KG1 (cell line): ENCODE measurements at regions not wholly inside any gene's neighbourhood (a gene's known extent, or its start where the extent isn't known, plus 50 kb on each side); places are given as distances from the start of the nearest gene placed in this dataset.

Experiments
- DNase-seq: peaks from one replicate; lab custom pipeline; 2025; lab: John Stamatoyannopoulos, UW

DNA sequence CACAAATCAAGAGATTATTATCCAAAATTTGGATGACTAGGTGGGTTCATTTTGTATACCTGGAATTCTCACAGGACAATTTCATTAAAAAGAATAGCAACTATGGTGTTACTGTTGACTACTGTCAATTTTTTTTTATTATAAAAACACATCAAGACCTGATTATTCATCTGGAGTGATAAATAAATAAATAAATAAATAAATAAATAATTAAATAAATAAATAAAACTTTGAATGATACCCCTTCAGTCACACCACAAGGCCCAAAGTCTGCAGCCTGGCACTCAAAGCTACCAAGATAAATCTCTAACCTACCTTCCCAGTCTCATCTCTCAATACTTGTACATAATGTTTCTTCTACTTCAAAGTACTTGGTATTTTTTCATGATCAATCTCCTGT is 294.0 kb upstream of the KLHL29 start:
- no peak for DNase-seq

DNA sequence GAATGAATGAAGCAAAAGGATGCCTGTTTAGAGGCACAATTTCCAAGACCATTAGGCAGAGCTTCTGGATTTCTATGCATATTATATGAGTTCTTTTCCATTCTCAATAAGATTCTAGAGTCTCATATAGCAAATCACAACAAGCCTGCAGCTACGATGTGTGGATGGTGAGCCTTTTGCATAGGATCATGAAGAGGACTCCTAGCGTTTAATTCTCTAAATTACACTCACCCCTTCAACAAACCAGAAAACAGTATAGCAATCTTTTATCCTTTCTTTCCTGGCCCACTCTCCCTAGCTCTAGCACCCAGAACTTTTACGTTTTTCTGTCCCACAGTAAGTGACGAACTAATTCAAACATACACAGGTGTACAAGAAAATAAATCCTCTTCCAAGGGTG is 293.1 kb upstream of the KLHL29 start:
- no peak for DNase-seq

DNA sequence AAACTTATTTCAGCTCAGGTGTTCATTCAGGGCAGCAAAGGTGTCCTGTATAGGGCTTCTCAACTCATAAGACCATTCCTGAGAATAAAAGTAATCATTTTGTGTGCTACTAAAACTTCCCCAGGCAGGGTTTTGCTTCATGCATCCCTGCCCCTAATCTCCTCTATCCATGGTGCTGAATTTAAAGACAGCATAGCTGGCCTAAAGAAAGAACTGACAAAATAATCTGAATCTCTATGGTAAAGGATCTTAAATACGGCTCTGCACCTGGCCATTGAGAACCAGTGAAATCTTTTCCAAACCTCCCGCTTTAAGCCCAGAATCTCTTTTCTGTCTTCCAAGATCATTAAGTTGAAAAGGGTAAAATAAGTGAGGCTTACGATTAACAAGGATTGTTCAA is 292.1 kb upstream of the KLHL29 start:
- DNase-seq, result no peak

DNA sequence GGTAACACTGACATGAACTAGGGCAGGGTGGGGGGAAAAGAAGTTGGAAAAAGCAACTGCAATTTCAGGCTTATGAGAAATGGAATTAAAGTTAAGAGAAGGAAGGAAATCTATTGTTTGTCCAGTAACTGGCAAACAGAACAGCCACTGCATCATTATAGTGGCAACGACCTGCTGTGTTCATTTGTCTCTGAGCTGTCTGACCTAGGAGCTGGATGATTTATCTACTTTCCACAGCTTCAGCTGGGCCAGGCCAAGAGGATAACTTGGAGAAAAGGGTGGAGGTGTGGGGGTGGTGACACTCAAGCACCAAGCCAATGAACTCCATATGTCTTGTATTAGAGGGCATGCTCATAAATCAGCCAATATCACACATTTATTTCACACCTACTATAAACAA is 291.5 kb upstream of the KLHL29 start:
- DNase-seq, result no peak

DNA sequence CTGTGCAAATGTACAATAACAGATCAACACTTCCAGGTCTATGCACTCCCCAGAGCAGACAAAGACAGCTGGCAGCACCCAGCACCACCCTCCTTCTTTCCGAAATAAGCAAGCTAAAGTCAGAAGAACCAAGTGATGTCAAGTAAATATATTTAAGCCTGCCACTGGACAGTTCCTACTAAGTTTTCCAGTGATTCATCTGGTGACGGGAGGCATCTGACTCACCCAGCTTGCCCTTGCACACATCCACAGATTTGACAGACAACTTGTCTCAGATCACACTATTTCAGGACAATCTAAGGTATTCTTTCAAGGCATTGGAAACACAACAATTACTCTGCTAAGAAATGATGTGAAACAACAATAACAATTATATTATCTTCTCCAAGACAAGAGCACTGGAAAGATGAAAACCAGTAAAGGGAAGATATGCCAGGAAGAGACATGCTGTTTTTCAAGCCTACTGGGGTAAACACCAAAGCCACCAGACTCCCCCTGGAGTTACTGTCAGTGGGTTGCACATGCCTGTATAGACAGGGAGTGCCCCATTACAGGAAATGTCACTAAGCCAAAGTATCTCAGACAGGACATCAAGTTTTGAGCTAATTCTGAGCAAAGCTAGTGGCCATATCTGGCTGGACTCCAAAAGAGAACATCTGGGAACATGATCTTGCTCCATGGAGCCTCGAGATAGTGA is 287.9 kb upstream of the KLHL29 start:
- DNase-seq, result no peak

DNA sequence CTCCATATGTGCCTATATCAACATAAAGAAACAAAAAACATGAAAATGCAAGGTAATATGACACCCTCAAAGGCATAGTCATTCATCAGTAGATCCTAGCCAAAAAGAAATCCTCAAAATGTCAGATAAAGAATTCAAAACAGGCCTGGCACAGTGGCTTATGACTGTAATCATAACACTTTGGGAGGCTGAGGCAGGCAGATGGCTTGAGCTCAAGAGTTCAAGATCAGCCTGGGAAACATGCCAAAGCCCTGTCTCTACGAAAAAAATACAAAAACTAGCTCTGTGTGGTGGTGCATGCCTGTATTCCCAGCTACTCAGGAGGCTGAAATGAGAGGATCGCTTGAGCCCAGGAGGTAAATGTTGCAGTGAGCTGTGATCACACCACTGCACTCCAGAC is 284.6 kb upstream of the KLHL29 start:
- DNase-seq, result no peak

DNA sequence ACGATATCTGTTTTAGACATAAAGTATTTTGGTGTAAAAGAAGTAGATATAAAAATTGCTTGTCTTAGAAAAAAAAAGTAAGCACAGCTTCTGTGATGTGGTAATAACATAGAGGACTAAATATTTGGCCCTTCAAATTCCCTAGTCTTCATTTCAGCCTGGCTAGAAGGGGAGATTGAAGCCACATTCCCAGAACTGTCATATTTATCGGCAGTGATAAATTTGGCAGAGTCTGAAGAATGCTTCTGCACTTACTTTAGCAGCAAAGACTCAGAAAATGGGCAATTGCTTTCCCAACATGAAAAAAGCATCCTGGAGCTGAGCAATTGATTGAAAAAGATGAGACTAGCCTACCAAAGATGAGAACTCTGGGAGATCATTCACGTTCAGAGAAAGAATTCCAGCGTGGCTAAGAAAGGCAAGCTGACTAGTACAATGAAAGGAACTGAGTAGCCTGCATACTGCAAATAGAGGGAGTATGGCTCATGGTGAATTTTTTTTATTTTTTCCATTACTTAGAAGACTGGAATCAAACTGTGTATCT is 278.7 kb upstream of the KLHL29 start:
- no peak for DNase-seq

DNA sequence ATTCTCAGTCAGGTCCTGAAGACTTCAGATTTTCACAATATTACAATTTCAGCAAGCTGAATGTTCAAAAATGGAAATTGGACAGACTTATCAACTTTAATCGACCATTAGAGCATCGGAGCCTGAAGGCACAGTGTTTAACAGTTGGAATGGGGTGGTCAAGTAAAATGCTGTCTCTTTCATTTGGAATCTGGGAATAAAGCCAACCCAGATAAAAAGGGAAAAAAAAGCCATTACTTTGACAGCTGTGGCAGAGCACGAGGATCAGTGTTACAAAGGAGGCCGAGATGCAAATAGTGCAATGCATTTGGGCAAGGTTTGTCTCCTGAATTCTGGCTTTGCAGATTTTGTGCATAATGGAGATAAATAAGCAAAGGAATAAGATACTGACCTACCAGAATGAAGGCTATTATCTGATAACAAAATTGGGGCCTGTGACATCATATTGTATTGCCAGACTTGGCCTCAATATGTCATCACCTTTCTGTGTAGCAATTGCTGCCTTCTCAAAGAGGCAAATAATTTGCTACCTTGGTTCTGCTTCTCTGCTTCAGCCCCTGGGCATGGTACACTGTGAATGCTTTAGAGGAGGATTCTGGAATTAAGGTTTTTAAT is 277.5 kb upstream of the KLHL29 start:
- DNase-seq, result no peak

DNA sequence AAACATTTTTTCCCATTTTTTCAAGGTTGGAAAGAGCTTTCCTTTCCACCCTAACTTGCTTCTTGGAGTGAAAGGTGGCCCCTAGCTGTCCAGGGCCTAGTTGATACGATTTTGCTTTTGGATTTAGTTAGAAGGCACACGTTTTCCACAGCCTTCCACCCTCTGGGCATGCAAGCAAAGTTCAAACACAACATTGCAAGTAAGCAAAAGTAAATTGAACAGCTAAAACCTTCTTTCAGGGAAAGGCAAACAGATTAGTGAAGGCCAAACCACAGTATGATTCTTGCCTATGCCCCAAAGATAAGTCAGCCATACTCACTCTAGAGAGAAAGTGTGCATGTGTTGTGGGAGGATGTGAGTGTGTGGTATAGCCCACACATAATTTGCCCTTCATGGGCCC is 273.7 kb upstream of the KLHL29 start:
- no peak for DNase-seq

DNA sequence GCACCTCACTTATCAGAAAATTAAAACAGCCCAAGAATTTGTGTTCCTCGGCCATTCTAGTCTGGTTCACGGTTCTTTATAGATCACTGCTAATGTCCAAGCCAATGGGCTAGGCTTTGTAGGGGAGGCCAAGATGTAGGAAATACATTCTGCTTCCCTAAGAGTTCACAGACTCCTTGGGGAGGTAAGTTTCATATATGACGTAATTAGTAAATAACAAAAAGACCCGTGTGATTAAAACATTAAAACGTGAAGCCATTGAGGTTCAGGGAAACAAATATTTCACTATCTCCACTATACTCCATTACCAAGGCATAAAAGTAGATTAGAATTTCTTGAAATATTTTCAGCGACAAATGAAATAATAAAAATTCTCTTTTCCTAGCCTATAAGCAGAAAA is 272.5 kb upstream of the KLHL29 start:
- DNase-seq, result no peak

DNA sequence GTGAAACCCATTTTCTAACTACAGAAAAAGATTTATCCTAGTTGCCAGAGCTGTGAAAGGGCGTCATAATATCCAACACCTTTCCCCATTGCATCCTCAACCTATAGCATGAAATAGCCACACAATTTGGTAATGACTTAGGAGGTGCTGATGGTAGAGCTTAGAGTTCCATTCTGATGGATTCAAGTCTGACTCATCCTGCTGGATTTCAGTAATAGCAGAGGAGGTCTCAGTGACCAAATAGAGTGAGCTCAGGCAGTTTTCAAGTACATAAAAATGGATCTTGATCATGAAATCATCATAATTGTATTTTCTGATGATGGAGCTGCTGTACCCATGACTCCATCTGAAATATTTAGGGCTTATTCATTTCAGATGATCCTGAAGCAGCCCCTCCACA is 270.7 kb upstream of the KLHL29 start:
- no peak for DNase-seq

DNA sequence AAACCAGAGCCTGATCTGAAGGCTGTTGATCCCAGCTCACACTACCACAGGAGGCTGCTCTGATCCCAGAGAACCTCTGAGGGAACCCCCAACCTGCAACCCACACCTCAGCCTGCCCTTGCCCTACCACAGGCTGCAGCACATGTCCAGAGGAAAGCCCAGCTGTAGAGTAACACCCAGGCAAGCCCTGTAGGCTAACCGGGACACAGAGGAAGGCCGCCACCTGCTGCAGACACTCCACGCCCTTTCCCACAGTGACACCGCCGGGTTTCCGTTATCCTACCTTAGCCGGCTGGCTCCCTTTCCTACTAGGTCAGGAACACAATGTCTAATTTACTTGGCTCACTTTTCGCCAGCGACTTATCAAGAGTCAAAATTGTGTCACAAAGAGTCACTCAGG is 266.7 kb upstream of the KLHL29 start:
- DNase-seq, result no peak

DNA sequence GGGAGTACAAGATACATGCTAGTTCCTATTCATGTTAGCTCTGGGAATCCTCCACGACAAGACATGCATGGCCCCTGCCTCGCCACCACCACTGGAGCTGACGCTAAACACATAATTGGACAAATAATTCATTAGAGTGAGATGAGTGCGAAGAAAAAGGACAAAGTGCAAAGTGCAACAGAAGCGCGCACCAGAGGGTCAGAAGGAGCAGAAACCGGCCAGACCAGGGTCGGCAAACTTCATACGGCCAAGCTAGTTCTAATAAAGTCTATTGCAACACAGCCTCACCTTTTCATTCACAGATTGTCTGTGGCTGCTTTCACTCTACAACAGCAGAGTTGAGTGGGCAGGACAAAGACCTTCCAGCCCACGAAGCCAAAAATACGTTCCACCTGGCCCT is 266.1 kb upstream of the KLHL29 start:
- no peak for DNase-seq

DNA sequence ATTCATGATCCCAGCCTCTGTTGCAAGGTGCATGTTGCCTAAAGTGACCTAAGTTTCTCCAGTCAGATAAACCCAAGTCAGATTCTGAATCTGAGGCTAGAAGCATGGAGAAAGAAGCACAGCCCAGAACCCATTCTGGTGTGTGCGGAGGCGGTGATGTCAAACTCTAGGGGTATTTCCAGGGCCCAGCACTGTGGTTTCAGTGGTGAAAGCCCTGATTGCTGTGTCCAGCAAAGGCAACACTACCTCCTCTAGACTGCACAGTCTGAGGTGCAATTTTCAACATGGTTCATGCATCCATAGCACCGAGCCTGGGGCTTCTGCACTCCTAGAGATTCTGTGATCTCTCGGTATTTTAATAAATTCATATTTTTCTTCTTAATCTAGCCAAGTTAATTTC is 264.8 kb upstream of the KLHL29 start:
- no peak for DNase-seq

DNA sequence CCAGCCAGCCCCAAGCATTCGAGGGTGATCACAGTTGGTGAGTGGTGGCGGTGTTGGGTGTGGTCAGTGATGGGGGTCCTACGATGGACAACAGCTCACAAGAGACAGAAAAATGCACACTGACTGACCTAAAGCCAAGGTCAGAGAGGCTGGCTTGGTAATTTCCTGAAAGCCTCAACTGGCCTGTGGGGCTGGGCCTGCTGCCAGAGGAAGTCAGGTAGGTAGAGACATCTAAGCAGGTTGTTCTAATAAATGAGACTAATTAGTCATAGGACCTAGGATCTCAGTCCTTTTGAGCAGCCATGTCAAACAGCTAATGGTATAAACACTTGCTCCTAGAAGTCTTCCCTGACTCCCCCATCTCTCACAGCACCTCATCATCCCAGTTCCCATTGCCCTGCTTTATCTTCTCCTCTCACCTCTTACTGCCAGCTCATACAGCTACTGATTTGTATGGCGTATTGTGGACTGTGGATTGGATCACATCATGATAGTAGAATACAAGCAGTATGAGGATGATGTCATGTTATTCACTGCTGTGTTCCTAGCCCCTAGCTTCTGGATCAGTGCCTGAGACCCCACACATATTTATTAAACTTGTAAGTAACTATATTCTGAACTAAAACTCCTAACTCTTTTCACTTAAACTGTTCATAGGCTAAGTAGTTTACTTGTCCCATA is 262.9 kb upstream of the KLHL29 start:
- DNase-seq, result no peak

DNA sequence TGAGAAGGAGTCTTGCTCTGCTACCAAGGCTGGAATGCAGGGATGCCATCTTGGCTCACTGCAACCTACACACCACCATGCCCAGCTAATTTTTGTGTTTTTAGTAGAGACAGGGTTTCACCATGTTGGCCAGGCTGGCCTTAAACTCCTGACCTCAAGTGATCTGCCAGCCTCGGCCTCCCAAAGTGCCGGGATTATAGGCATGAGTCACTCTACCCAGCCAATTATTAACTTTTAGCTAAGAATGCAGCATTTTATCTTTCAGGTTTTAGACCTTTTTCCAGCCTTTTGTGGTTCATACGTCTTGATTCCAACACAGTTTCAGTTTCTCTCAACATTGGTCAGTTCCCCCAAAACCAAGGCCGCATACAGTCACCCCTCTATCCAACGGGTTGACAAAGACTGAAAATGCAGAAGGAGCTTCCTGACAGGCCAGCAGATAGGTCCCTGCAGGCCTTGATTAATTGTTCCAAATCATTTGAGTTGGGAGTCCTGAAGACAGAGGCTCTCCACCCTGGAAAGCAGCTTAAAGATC is 262.2 kb upstream of the KLHL29 start:
- no peak for DNase-seq

DNA sequence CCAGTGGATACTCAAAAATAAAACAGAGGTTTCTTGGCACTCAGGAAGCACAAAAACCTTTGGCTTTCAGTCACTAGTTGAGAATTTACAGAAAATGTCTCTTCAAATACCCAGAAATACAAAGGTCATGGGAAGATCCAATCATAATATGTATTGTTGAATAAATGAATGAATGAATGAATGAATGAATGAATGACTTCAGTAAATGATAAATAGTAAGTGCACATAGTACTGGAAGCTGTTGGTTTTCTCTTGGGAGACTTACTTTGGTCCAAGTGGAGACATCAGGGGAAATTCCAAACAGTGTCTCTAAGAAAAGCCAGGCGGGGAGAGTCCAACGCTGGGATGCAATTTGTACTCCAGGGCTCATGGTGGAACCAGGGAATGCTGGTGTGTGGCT is 261.3 kb upstream of the KLHL29 start:
- DNase-seq, result no peak

DNA sequence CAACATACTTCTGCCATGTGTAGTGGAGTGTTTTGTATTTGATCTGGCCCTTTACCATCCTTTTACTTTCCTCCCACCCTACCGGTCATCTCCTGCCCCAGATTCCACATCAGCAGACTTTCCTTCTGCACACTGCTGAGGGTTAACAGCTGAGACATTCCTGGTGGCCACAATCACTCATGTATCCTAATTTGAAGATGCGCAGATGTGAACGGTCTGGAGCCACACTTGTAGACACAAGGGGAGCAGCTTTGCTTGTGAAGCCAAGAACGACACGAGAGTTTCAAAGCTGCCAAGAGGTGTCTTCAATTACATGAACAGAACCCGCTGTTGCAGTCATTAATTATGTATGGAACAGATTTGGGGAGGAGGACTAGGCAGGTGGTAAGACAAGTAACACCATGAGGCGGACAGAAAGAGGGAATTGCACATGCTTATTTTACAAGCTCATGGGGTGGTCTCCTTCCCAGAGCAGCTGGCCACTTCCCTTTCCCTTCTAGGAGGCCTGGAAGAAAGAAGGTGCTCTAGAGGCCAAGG is 260.7 kb upstream of the KLHL29 start:
- no peak for DNase-seq

DNA sequence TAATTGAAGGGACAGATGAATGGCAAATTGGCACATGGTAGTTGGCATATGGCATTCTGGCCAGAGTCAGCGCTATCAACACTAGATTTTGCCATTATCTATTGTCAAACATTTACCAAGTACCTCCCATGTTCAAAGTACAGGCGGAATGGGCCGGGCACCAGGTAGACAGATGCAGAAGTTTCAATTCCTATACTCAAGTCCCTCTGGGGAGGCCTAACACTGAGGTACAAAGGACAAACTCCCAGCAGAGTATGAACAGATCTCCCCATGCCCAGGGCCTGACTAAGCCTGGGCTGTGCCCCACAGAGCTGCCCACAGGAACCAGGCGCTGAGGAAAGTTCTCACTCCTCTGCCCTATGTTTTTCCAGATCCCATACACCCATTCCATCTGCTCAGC is 257.5 kb upstream of the KLHL29 start:
- DNase-seq, result no peak

DNA sequence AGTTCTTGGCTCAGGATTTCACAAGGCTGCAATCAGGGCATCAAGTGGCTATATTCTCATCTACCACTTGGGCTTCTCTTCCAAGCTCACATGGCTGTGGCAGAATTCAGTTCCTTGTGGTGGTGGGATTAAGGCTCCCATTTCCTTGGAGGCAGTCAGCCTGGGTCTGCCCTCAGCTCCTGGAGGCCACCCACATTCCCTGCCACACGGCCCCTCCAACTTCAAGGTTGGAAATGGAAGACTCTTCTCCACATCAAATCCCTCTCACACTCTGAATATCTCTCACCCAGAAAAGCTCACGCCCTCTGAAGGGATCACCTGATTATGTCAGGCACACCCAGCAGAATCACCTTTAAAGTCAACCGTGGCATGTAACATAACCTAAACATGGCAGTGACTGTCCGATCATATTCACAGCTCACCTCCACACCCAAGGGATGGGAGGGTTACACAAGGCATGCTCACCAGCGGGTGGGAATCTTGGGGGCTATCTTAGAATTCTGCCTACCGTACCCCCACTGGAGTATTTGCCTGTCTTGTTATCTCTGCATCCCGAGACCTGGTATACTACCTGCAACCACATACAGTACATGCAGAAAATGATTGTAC is 256.2 kb upstream of the KLHL29 start:
- no peak for DNase-seq

DNA sequence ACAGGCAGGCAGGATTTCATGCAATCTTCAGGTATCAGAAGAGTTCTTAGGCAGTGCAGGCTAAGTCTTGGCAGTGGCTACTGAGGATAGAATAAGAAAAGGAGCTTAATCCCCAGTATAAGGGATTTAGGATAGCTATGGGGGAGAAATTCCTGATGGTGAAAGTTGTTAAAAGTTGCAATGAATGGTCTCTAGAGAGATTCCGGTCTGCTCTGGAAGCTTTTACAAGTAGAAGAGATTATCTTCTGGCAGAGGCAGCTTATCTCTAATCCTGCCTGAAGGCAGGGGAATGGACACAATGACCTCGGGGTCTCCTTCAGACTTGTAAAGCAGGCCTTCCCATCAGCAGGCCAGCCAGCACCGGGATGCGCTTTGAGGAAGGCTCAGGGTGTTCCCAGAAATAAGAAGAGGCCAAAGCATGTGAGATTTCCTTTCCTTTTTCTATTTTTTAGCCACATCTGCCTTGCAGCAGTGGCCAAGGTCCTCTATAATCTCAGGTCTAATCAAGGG is 253.9 kb upstream of the KLHL29 start:
- DNase-seq, result no peak

DNA sequence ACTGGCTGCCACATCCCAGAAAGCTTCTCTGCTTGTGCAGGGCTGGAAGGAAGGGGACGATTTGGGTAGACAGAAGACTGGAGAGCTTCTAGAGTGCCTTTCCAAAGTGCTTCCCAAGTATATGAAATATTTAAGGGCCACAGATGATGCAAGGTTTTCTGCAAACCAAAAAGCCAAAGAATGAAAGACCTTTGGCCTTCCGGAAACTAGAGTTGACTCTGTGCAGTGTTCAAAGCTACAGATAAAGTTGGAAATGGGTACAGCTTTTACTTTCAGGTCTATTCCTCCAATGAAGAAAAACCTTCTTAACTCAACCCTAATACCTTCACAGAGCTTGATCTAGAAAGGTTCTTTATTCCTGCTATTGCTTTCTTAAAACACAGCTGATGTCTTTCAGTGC is 253.0 kb upstream of the KLHL29 start:
- no peak for DNase-seq
